NCI-H526 treated with DMSO at 0.1 percent for 48 hours (cell line): ENCODE measurements at regions not wholly inside any gene's neighbourhood (a gene's known extent, or its start where the extent isn't known, plus 50 kb on each side); places are given as distances from the start of the nearest gene placed in this dataset.
"Not testable (repeated sequence)": the region's sequence is repeated elsewhere in the genome, so short reads cannot be mapped to it uniquely, and the experiment has no call there.

Experiments used
- DNase-seq: peaks from one replicate; lab custom pipeline; 2025; lab: John Stamatoyannopoulos, UW

- DNase-seq = no peak
Measured at GRCh38 chrX:3509934-3510333, 163.5 kb upstream of the MXRA5 start.

GRCh38 chrX:3504916-3505315 lies 158.5 kb upstream of the MXRA5 start:
- DNase-seq = no peak

- no peak for DNase-seq
Measured at GRCh38 chrX:3501833-3502535, 155.5 kb upstream of the MXRA5 start.

GRCh38 chrX:3495836-3496769 lies 149.7 kb upstream of the MXRA5 start:
- DNase-seq = not testable (repeated sequence)

- no peak for DNase-seq
Measured at GRCh38 chrX:3493605-3494004, 147.2 kb upstream of the MXRA5 start.

GRCh38 chrX:3485727-3486126 lies 139.3 kb upstream of the MXRA5 start:
- no peak for DNase-seq

- no peak for DNase-seq
Measured at GRCh38 chrX:3479026-3479425, 132.6 kb upstream of the MXRA5 start.

- DNase-seq = no peak
Measured at GRCh38 chrX:3476973-3477372, 130.5 kb upstream of the MXRA5 start.

- not testable (repeated sequence) for DNase-seq
Measured at GRCh38 chrX:3470211-3470679, 123.8 kb upstream of the MXRA5 start.

- DNase-seq = no peak
Measured at GRCh38 chrX:3468031-3468430, 121.6 kb upstream of the MXRA5 start.

GRCh38 chrX:3465017-3465416 lies 118.6 kb upstream of the MXRA5 start:
- DNase-seq = no peak

- DNase-seq = no peak
Measured at GRCh38 chrX:3462166-3462508, 115.7 kb upstream of the MXRA5 start.

- peak; percentile 3 for DNase-seq
Measured at GRCh38 chrX:3461397-3462165, 115.1 kb upstream of the MXRA5 start.

GRCh38 chrX:3455796-3456195 lies 109.3 kb upstream of the MXRA5 start:
- no peak for DNase-seq

GRCh38 chrX:3451571-3451970 lies 105.1 kb upstream of the MXRA5 start:
- no peak for DNase-seq

GRCh38 chrX:3450881-3451570 lies 104.6 kb upstream of the MXRA5 start:
- no peak for DNase-seq

GRCh38 chrX:3449287-3449686 lies 102.8 kb upstream of the MXRA5 start:
- no peak for DNase-seq

- no peak for DNase-seq
Measured at GRCh38 chrX:3448563-3448962, 102.1 kb upstream of the MXRA5 start.

GRCh38 chrX:3445806-3446490 lies 99.5 kb upstream of the MXRA5 start:
- no peak for DNase-seq

- no peak for DNase-seq
Measured at GRCh38 chrX:3443184-3443583, 96.7 kb upstream of the MXRA5 start.

- no peak for DNase-seq
Measured at GRCh38 chrX:3442691-3443090, 96.2 kb upstream of the MXRA5 start.
